Fibroblast of mammary gland (primary cell): ENCODE measurements at regions not wholly inside any gene's neighbourhood (a gene's known extent, or its start where the extent isn't known, plus 50 kb on each side); places are given as distances from the start of the nearest gene placed in this dataset.
A peak's percentile ranks its signal among the peaks of the same experiment; 100 is the strongest.

Experiments
- DNase-seq: peaks from one replicate; pipeline ENCODE4 v3.0.0-alpha.2; 2010; ENCODE audit warnings: low read depth
- H3K4me3 ChIP-seq: 2 replicates; pipeline ENCODE4 v1.5.1; 2011; ENCODE audit warnings: low read depth, mild to moderate bottlenecking, low read length, moderate library complexity; ENCODE audit not compliant: control insufficient read depth
- CTCF ChIP-seq: conservative IDR thresholded peaks from 2 replicates; pipeline ENCODE4 v1.5.1; 2011; ENCODE audit warnings: low read depth, low read length, inconsistent platforms; ENCODE audit not compliant: control insufficient read depth, insufficient read depth

GRCh38 chrX:44096666-44097065, 123.5 kb upstream of the NDP start:
- no peak for TF ChIP-seq CTCF
- no peak for DNase-seq
- no peak overlapping the region for H3K4me3 ChIP-seq

GRCh38 chrX:44094821-44095530, 121.8 kb upstream of the NDP start:
- H3K4me3 ChIP-seq: no peak overlapping the region
- TF ChIP-seq CTCF: no peak
- no peak for DNase-seq

- TF ChIP-seq CTCF: no peak
- H3K4me3 ChIP-seq: no peak overlapping the region
- no peak for DNase-seq
Measured at GRCh38 chrX:44093431-44093830, 120.2 kb upstream of the NDP start.

GRCh38 chrX:44092778-44093177, 119.6 kb upstream of the NDP start:
- DNase-seq: no peak
- TF ChIP-seq CTCF: no peak

GRCh38 chrX:44088510-44089144, 115.4 kb upstream of the NDP start:
- peak; percentile 1 for DNase-seq
- no peak for TF ChIP-seq CTCF
- no peak overlapping the region for H3K4me3 ChIP-seq

More at GRCh38 chrX:44092778-44093177, 119.6 kb upstream of the NDP start:
- no peak overlapping the region for H3K4me3 ChIP-seq

GRCh38 chrX:44085209-44085608, 112.0 kb upstream of the NDP start:
- TF ChIP-seq CTCF: no peak
- no peak overlapping the region for H3K4me3 ChIP-seq
- DNase-seq: no peak
